NB4 (cell line): ENCODE measurements at regions not wholly inside any gene's neighbourhood (a gene's known extent, or its start where the extent isn't known, plus 50 kb on each side); places are given as distances from the start of the nearest gene placed in this dataset.
A peak's percentile ranks its signal among the peaks of the same experiment; 100 is the strongest.

ENCODE experiments used
- DNase-seq: peaks from one replicate; pipeline ENCODE4 v3.0.0; 2010; ENCODE audit warnings: low read depth
- H3K4me3 ChIP-seq: one replicate; pipeline ENCODE4 v1.5.1; 2011; ENCODE audit warnings: mild to moderate bottlenecking, low read depth, low read length, moderate library complexity
- MYC ChIP-seq: IDR thresholded peaks from 2 replicates; pipeline ENCODE4 v1.6.1; 2011; ENCODE audit warnings: low read depth, low read length
- POLR2A ChIP-seq: IDR thresholded peaks from 2 replicates; pipeline ENCODE4 v1.6.1; 2011; ENCODE audit warnings: mild to moderate bottlenecking; ENCODE audit not compliant: insufficient read length; ENCODE audit errors: extremely low read depth
- TF ChIP-seq, protein P1 (sequence below): IDR thresholded peaks from one replicate; pipeline ENCODE4 v1.5.1; 2012; ENCODE audit warnings: low read depth, low read length
- TF ChIP-seq, protein P2 (sequence below): IDR thresholded peaks from 2 replicates; pipeline ENCODE4 v1.6.1; 2011; ENCODE audit warnings: low read depth, low read length

DNA sequence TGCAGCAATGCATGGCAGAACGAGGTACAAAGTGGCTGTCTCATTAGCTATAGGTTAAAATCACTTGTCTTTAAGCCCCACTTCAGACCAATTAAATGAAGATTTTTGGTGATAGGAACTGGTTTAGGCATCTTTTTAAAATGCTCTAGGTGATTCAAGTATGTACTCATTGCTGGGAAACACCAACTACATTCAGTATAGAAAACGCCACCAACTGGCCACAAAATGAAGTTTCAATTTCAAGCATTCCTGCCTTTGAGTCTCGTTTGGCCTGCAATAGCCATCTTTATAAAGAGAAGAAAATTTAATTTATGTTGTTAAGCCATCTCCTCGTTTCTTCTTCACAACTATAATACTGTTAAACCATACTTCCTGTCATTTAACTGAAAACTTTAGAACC, 587.9 kb downstream of the GBE1 start:
- TF ChIP-seq, protein P1, sequence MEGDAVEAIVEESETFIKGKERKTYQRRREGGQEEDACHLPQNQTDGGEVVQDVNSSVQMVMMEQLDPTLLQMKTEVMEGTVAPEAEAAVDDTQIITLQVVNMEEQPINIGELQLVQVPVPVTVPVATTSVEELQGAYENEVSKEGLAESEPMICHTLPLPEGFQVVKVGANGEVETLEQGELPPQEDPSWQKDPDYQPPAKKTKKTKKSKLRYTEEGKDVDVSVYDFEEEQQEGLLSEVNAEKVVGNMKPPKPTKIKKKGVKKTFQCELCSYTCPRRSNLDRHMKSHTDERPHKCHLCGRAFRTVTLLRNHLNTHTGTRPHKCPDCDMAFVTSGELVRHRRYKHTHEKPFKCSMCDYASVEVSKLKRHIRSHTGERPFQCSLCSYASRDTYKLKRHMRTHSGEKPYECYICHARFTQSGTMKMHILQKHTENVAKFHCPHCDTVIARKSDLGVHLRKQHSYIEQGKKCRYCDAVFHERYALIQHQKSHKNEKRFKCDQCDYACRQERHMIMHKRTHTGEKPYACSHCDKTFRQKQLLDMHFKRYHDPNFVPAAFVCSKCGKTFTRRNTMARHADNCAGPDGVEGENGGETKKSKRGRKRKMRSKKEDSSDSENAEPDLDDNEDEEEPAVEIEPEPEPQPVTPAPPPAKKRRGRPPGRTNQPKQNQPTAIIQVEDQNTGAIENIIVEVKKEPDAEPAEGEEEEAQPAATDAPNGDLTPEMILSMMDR = peak; percentile 30
- TF ChIP-seq, protein P2, sequence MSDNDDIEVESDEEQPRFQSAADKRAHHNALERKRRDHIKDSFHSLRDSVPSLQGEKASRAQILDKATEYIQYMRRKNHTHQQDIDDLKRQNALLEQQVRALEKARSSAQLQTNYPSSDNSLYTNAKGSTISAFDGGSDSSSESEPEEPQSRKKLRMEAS = no peak
- no peak overlapping the region for H3K4me3 ChIP-seq
- peak; percentile 18 for DNase-seq

DNA sequence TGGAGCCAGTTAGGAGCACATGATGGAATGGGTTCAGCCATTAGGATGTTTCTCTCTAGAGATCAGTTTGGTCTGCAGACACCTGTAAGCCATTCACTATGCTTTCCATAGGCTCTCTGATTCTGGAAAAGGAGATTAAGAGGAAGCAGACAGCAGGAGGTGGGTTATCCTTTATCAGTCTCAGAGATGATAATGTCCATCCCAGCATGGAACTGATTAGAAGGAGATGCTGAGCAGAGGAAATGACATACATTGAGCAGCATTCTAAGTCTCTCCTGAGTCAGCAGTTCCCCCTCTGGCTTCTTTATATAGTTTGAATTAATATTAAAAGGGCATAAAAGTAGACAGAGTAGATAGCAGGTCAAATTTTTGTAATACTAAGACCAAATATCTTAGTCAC, 591.1 kb downstream of the GBE1 start:
- no peak for DNase-seq
- TF ChIP-seq MYC = no peak
- TF ChIP-seq, protein P2 = no peak
- TF ChIP-seq, protein P1 = no peak
- no peak overlapping the region for H3K4me3 ChIP-seq

DNA sequence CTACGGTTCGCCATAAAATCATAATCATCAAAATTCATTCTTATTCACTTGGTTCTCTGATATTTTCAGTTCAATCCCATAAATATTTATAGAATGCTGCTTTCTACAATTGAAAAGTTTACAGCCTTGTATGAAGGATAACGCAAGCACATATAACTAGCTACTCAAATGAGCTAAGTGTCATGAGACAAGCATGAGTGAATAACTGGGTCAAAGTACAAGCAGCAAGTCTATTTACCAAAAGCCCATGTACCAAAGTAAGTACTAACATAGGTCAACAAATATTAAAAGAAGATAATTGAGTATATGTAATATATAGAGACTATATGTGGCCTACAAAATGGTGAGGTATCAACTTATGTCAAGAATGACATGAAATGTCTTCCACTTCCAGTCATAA, 596.6 kb downstream of the GBE1 start:
- DNase-seq = no peak
- TF ChIP-seq, protein P1 = no peak
- TF ChIP-seq, protein P2 = no peak
- TF ChIP-seq MYC (no peak), POLR2A (no peak)
- H3K4me3 ChIP-seq = no peak overlapping the region

DNA sequence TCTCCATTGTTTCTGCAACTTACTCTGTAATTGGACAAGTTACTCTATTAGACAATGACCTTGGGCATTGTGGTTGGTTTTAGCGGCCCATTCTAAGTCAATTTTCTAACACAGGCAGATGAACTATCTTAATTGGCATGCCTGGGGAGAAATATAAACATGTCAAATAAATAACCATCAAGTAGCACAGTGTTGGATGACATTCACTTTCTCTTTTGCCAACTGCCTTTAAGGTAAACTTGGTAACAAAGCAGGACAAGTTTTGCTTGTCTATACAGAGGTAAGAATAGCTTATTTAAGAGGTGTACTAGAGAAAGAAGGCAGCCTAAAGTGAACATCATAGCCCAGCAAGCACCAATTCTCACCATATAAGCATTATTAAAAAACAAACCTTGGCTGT, 599.6 kb downstream of the GBE1 start:
- no peak overlapping the region for H3K4me3 ChIP-seq
- TF ChIP-seq, protein P2 = no peak
- TF ChIP-seq, protein P1 = no peak
- TF ChIP-seq MYC = no peak
- TF ChIP-seq POLR2A = no peak
- no peak for DNase-seq

DNA sequence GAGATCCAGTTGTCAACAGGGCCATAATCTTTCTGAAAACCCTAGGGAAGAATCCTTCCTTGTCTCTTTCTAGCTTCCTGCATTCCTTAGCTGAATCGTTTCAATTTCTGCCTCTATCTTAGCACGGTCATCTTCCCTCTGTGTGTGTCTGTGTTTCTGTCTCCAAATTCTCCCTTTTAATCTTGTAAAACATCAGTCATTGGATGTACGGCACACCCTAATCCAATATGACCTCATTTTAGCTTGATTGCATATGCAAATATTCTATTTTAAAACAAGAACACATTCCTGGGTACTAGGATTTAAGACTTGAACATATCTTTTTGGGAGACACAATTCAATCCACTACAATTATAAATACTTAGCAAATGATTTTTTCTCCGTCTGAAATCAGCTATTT, 600.3 kb downstream of the GBE1 start:
- no peak for DNase-seq
- no peak for TF ChIP-seq POLR2A
- H3K4me3 ChIP-seq = no peak overlapping the region

DNA sequence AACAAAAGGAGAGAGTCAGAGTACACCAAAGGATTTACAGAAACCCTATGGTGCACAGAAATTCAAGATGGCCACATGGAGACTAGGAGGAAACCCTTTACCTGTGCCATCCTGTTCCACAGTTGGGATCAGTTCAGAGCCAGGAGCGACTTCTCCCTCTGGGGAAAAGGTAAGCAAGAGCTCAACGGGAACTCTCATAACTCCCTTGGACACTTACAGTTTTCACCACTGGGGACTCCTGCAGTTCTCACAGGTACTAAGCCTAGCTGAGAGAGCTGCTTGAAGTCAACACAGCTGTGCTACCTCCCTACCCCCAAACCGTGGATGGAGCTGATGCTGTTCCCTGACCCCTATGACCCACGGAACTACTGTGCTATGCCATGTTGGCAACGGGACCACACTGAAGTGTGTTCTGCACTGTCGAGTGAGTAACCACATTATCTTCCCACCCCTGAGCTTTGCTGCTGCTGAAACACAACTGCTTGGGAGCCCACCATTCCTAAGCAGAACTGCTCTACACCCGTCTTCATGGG, 606.8 kb downstream of the GBE1 start:
- DNase-seq = no peak
- TF ChIP-seq MYC = no peak
- TF ChIP-seq, protein P2 = no peak
- TF ChIP-seq, protein P1 = no peak
- no peak for TF ChIP-seq POLR2A
- no peak overlapping the region for H3K4me3 ChIP-seq
